Right renal cortex interstitium (tissue), 3 donors: ENCODE measurements at regions not wholly inside any gene's neighbourhood (a gene's known extent, or its start where the extent isn't known, plus 50 kb on each side); places are given as distances from the start of the nearest gene placed in this dataset.
"Not testable (repeated sequence)": the region's sequence is repeated elsewhere in the genome, so short reads cannot be mapped to it uniquely, and the experiment has no call there.

ENCODE experiments used
- DNase-seq, 3 donors: peaks; one replicate each; pipeline ENCODE4 v3.0.0-alpha.2; 2013; ENCODE audit warnings: low read depth in 3 of 3, low spot score in 2 of 3

DNA sequence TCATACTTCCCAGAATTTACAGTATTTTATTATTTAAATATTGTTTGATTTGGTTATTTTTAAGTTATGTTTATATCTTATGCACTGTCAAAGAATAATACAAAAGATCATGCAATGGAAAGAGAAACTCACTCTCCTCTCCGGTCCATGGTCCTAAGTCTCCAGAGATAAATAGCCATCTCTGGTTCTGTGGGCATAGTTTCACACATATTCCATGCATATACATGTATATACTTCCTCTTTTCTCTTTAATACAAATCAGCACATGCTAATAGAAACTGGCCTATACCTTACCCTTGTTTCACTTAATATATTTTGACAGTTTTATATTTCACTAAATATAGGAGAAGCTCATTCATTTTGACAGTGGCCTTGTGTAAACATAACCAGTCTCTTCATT is 901.7 kb upstream of the CITED2 start:
- no peak for DNase-seq

DNA sequence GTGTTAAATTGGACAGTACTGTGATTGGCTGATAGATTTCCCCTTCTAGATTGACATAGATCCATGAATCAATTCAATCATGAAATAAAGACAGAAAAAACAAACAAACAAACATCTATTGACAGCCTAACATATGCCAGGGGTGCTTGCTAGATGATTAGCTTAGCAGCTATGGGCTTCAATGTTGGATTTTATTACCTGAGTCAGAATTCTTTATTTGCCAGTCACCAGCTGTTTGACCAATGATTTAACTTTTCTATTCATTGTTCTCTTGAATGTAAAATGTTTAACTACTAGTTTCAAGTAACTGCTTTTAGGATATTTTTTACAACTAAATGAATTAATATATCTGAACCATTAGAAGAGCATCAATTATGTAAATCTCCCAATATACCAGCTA is 901.3 kb upstream of the CITED2 start:
- DNase-seq, result no peak

GRCh38 chr6:140274548-140274947 is 900.1 kb upstream of the CITED2 start:
- DNase-seq, result no peak

DNA sequence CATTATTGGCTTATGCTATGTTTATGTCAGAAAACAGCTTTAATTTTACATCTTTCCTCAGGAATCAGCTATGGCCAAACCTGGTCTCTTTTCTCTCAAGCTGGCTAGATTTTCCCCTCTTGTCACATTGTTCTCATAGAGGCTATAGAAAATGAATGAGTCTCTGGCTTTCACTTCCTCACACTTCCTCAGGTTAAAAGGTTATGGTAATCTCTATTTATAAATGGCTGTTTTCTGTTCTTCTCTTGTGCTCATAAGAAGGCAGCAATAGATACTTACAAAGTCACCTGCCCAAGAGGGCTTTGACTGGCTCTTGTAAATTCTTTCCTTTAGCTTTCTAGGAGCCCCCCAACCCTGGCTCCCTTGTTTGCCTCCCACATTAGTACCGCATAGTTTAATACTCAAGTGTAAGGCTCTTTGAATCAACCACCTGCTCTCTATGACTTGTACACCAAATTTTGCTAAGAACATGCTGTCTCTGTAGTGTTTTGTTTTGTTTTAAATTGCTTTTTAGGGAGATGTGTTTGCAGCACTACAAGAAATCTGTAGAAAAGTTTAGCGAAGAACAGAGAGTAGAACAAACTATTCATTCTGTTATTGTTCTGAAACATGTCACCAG is 897.4 kb upstream of the CITED2 start:
- DNase-seq, result no peak

- no peak for DNase-seq
Observed at GRCh38 chr6:140269591-140270165, 895.2 kb upstream of the CITED2 start.

- no peak for DNase-seq
Observed at GRCh38 chr6:140264431-140264830, 890.0 kb upstream of the CITED2 start.

GRCh38 chr6:140258302-140258701 is 883.9 kb upstream of the CITED2 start:
- DNase-seq, result not testable (repeated sequence)

DNA sequence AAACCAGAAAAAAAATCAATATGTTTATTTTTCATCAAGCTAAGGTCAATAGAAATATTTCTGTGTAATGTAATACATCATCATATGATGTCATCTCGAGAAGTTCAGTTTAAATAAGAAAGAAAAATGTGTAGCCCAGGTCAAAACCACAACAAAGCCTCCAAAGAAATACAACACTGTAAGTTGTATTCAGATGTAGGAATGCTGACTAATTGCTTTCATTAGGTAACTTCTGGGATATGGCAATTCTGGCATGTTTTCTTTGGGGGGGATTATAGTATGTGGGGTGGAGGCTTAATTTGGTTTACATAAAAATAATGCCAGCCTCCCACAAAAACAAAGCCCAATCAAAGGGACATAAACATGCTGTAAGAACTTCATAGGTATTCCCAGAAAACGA is 881.8 kb upstream of the CITED2 start:
- no peak for DNase-seq

DNA sequence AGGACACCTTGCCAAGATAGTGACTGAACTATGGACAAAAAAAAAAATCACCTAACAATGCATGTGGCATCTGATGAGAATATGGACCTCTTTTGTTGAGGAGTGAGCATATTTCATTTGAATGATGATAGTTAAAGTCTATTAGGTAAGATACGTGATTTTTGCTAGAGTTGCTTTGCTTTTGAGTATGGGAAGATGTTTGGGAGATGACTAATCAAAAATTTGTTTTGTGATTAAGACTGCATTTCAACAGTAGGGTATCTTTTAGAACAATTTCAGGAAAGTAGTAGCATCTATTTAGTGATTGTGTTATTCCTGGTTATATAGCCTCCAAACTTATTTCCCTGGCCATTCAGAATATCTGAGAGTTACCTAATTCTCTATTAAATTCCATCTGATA is 878.6 kb upstream of the CITED2 start:
- no peak for DNase-seq

GRCh38 chr6:140252099-140252498 is 877.7 kb upstream of the CITED2 start:
- no peak for DNase-seq

GRCh38 chr6:140245296-140246040 is 871.0 kb upstream of the CITED2 start:
- DNase-seq, result no peak

GRCh38 chr6:140237251-140237650 is 862.8 kb upstream of the CITED2 start:
- no peak for DNase-seq

DNA sequence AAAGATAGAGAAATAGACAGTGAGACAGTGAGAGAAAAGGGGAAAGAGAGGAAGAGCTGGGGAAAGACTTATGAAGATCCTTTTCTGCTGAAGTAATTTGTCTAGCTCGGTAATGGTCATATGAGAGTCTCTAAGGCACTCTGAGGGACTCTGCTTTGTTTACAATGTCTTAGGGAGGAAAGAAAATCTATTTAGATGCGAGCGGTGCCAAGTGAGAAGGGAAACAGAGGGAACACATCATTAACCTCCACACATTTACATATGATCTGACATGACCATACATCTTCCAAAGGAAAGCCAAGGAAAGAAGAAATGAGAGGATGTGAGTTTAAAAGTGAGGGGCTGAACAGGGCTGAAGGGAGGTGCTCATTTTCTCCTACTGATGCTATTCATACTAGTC is 862.3 kb upstream of the CITED2 start:
- DNase-seq, result no peak

DNA sequence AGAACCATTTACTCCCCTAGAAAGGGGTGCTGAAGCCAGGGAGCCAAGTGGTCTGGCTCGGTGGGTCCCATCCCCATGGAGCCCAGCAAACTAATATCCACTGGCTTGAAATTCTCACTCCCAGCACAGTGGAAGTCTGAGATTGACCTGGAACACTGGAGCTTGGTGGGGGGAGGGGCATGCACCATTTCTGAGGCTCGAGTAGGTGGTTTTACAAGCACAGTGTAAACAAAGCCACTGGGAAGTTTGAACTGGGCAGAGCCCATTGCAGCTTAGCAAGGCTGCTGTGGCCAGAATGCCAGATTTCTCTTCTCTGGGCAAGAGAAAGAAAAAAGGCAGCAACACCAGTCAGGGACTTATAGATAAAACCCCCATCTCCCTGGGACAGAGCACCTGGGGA is 855.8 kb upstream of the CITED2 start:
- no peak for DNase-seq

- DNase-seq, result no peak
Observed at GRCh38 chr6:140228491-140228890, 854.0 kb upstream of the CITED2 start.

DNA sequence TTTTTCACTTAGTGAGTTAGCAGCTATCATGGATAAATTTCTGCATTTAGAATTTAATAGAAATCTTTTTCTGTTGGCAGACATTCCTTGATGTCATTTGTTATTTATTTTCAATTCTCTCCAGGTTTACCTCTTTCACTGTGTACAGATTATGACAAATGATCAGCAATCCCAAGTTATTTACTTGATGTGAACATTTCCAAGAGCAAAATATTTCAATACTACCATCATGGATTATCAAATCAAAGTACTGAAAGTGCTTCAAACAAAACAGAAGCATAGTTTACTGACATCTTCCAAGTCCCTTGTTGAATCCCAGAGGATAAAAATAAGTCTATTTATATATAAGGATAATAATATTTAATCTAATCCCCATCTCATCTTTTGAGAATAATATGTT is 852.2 kb upstream of the CITED2 start:
- DNase-seq, result no peak

DNA sequence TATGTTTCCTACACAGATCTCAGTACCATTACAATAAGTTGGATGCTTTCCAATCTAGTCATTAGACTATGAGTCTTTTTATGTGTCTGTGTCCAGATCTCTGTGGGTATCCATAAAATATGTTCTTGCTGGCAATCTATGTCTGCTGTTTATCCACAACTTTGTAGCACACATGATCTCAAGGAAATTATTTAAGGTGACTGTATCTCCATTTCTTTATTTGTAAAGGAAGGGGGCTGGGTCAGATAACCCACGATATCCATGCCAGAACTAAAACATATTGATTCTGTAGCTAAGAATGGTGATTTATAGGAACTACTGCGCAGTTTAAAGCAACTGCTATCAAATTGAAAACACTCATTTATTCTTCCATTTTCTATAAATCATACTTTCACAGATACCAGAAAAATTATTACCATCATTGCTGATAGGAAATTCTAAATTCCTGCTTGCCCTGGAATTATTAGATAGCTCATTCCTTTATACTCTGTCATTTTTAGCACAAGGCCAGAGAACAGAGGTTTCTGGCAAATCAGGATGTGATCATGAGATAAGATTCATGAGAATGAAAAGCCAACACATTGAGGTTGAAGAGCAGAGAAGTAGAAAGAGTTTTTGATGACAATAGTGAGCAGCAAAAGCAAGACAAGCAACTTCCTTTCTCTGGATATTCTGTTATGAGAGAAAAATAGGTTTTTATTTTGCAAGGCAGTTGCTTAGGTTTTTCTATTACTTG is 851.4 kb upstream of the CITED2 start:
- no peak for DNase-seq

- no peak for DNase-seq
Observed at GRCh38 chr6:140217283-140217682, 842.8 kb upstream of the CITED2 start.

- no peak for DNase-seq
Observed at GRCh38 chr6:140209775-140210174, 835.3 kb upstream of the CITED2 start.

DNA sequence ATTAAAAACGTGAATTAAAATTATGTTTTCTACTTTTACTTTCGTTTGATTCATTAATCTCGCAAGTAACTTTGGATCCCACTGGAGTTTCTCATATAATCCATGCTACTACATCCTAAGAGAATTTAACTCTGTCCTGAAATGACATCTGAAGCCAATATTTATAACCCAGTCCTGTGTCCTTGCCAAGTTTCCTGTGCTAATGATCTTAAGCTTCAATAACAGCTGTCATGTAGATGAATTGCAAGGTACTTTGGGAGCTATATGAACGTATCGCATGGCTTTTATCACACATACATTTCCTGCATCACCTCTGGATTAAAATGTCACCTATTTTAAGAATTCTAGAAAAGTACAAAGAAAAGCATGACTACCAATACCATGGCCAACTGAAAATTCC is 833.8 kb upstream of the CITED2 start:
- DNase-seq, result no peak

DNA sequence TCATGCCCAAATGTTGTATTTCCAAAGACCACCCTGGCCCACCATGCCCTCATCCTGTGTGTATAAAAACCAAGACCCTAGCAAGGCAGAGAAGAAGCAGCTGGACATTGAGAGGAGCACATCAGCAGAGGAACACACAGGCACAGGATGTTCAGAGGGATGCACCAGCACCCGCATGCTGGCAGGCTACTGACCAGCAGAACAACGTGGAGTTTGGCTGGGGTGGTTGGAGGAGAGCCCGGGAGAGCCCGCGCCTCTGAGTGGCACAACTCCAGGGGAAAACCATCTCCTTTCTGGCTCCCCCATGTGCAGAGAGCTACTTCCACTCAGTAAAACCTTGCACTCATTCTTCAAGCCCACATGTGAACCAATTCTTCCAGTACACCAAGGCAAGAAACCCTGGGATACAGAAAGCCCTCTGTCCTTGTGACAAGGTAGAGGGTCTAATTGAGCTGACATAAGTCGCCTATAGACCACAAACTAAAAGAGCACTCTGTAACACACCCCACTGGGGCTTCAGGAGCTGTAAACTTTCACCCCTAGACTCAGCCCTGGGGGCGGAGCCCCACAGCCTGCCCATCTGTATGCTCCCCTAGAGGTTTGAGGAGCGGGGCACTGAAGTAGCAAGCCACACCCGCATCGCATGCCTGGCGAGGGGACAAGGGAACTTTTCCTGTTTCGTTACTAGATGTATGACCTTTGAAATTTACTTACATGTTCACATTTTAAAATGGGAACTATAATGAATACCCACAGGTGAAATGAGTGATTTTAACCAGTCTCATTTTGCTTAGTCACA is 831.5 kb upstream of the CITED2 start:
- no peak for DNase-seq
